T-helper 1 cell (primary cell): ENCODE measurements at regions not wholly inside any gene's neighbourhood (a gene's known extent, or its start where the extent isn't known, plus 50 kb on each side); places are given as distances from the start of the nearest gene placed in this dataset.
"Not testable (repeated sequence)": the region's sequence is repeated elsewhere in the genome, so short reads cannot be mapped to it uniquely, and the experiment has no call there.

Experiments used
- DNase-seq, 5 donors: peaks; one replicate each; pipeline ENCODE4 v3.0.0-alpha.2; 2012 to 2020

- no peak for DNase-seq
Measured at GRCh38 chr6:12348530-12349511, 58.7 kb downstream of the EDN1 start.

- no peak for DNase-seq
Measured at GRCh38 chr6:12350644-12351170, 60.5 kb downstream of the EDN1 start.

GRCh38 chr6:12351672-12352071 is 61.5 kb downstream of the EDN1 start:
- DNase-seq, result no peak

GRCh38 chr6:12353731-12354130 is 63.6 kb downstream of the EDN1 start:
- DNase-seq, result no peak

- no peak for DNase-seq
Measured at GRCh38 chr6:12354499-12354898, 64.3 kb downstream of the EDN1 start.

- no peak for DNase-seq
Measured at GRCh38 chr6:12355354-12355753, 65.2 kb downstream of the EDN1 start.

GRCh38 chr6:12356431-12356830 is 66.3 kb downstream of the EDN1 start:
- DNase-seq, result no peak

GRCh38 chr6:12356983-12357972 is 67.1 kb downstream of the EDN1 start:
- DNase-seq, result no peak

- DNase-seq, result no peak
Measured at GRCh38 chr6:12359036-12359435, 68.9 kb downstream of the EDN1 start.

GRCh38 chr6:12361042-12361765 is 71.0 kb downstream of the EDN1 start:
- no peak for DNase-seq

- not testable (repeated sequence) for DNase-seq
Measured at GRCh38 chr6:12363277-12363650, 73.1 kb downstream of the EDN1 start.

GRCh38 chr6:12363651-12364381 is 73.7 kb downstream of the EDN1 start:
- DNase-seq, result no peak

- no peak for DNase-seq
Measured at GRCh38 chr6:12364621-12365020, 74.5 kb downstream of the EDN1 start.

GRCh38 chr6:12366731-12367130 is 76.6 kb downstream of the EDN1 start:
- no peak for DNase-seq

GRCh38 chr6:12367412-12367811 is 77.3 kb downstream of the EDN1 start:
- DNase-seq, result no peak

- DNase-seq, result no peak
Measured at GRCh38 chr6:12369355-12369754, 79.2 kb downstream of the EDN1 start.

- DNase-seq, result no peak
Measured at GRCh38 chr6:12369781-12370262, 79.7 kb downstream of the EDN1 start.

- DNase-seq, result no peak
Measured at GRCh38 chr6:12371151-12371550, 81.0 kb downstream of the EDN1 start.

GRCh38 chr6:12371641-12372146 is 81.5 kb downstream of the EDN1 start:
- DNase-seq, result no peak

- DNase-seq, result no peak
Measured at GRCh38 chr6:12379181-12379580, 89.0 kb downstream of the EDN1 start.

GRCh38 chr6:12381587-12381986 is 91.4 kb downstream of the EDN1 start:
- no peak for DNase-seq
